ENCODE measurements at regions not wholly inside any gene's neighbourhood (a gene's known extent, or its start where the extent isn't known, plus 50 kb on each side); places are given as distances from the start of the nearest gene placed in this dataset.

GRCh38 chr20:12775041-12775440 is 233.7 kb upstream of the SPTLC3 start:
- TF ChIP-seq CTCF (IDR thresholded peaks at IDR 0.05), result no peak
- TF ChIP-seq POLR2A (IDR thresholded peaks at IDR 0.05), result no peak

All from lower leg skin (tissue), 3 donors.